ENCODE measurements at regions not wholly inside any gene's neighbourhood (a gene's known extent, or its start where the extent isn't known, plus 50 kb on each side); places are given as distances from the start of the nearest gene placed in this dataset.

DNA sequence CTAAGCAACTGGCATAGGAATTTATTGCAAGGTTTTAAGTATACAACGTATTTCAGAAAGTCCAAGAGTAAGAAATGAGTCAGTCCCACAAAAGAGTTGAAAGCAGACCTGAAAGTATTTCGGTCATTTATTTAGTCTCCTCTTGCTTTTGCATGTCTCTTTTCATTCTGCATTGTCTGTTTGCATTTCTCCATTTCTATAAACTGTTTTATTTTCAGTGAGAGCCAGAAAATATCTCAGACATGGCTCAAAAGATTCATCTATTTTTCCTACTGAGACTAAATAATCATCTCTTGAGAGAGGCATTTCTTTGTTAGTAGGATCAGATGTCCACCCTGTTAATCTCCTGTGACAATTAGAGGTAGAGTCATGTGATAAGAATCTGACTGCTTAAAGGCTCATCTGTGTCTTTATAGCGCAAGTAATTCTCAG lies 219.1 kb upstream of the CCDC179 start:
- no peak for DNase-seq
- H3K27me3 ChIP-seq (replicated peaks; ENCODE audit: control insufficient read depth, insufficient read depth, low read length), result no peaks in the 10 kb centered on the region
- POLR2A ChIA-PET, result no interaction called here
- Mint-ChIP-seq H3K4me3 (ENCODE audit: unreplicated experiment) (no peak overlapping the region), H3K9me3 (ENCODE audit: unreplicated experiment) (no peaks in the 10 kb centered on the region), H3K27ac (ENCODE audit: unreplicated experiment) (no peak overlapping the region), H3K4me1 (ENCODE audit: low read depth, unreplicated experiment) (no peaks in the 10 kb centered on the region), H3K36me3 (ENCODE audit: insufficient read depth, unreplicated experiment) (no peaks in the 10 kb centered on the region), H3K27me3 (ENCODE audit: insufficient read depth, unreplicated experiment) (no peaks in the 10 kb centered on the region)
- H3K4me1 ChIP-seq, result no peaks in the 10 kb centered on the region
- intact Hi-C loops (cut with micrococcal nuclease; ENCODE audit: unreplicated experiment), result no loop called here
- TF ChIP-seq, protein P1, sequence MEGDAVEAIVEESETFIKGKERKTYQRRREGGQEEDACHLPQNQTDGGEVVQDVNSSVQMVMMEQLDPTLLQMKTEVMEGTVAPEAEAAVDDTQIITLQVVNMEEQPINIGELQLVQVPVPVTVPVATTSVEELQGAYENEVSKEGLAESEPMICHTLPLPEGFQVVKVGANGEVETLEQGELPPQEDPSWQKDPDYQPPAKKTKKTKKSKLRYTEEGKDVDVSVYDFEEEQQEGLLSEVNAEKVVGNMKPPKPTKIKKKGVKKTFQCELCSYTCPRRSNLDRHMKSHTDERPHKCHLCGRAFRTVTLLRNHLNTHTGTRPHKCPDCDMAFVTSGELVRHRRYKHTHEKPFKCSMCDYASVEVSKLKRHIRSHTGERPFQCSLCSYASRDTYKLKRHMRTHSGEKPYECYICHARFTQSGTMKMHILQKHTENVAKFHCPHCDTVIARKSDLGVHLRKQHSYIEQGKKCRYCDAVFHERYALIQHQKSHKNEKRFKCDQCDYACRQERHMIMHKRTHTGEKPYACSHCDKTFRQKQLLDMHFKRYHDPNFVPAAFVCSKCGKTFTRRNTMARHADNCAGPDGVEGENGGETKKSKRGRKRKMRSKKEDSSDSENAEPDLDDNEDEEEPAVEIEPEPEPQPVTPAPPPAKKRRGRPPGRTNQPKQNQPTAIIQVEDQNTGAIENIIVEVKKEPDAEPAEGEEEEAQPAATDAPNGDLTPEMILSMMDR (IDR thresholded peaks at IDR 0.05; ENCODE audit: insufficient read depth in 1 of 2, low read depth in 1 of 2, low read length in 1 of 2, severe bottlenecking in 1 of 2, unreplicated experiment in 1 of 2), result no peak
- BruUV-seq (replicated peaks), result no TSS peak
- H3K36me3 ChIP-seq (ENCODE audit: control insufficient read depth, insufficient read depth, low read length), result no peaks in the 10 kb centered on the region
- CTCF ChIA-PET, result no interaction called here
- no peak overlapping the region for H3K4me3 ChIP-seq (ENCODE audit: low read depth, low read length)
- no peaks in the 10 kb centered on the region for H3K9me3 ChIP-seq

DNA sequence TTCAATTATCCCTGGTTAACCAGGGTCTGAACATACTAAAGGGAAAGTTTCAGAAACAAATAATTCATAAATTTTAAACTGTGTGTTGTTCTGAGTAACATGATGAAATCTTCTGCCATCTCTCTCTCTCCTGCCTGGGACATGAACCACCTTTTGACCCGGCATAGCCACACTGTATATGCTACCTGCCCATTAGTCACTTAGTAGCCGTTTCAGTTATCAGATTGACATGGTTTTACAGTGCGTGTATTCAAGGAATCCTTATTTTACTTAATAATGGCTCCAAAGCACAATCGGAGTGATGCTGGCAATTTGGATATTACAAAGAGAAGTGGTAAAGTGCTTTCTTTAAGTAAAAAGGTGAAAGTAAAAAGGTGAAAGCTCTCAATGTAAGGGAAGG lies 227.1 kb upstream of the CCDC179 start:
- no peak overlapping the region for H3K4me3 ChIP-seq (ENCODE audit: low read depth, low read length)
- BruUV-seq (replicated peaks), result no TSS peak
- DNase-seq, result no peak
- intact Hi-C loops (cut with micrococcal nuclease; ENCODE audit: unreplicated experiment), result no loop called here
- ChIA-PET CTCF (no interaction called here), POLR2A (no interaction called here)
- no peak overlapping the region for H3K4me3 Mint-ChIP-seq (ENCODE audit: unreplicated experiment)
- H3K9me3 Mint-ChIP-seq (ENCODE audit: unreplicated experiment), result no peaks in the 10 kb centered on the region
- H3K4me1 ChIP-seq, result no peaks in the 10 kb centered on the region
- TF ChIP-seq, protein P1 (IDR thresholded peaks at IDR 0.05; ENCODE audit: insufficient read depth in 1 of 2, low read depth in 1 of 2, low read length in 1 of 2, severe bottlenecking in 1 of 2, unreplicated experiment in 1 of 2), result no peak
- H3K9me3 ChIP-seq, result no peaks in the 10 kb centered on the region
- H3K4me1 Mint-ChIP-seq (ENCODE audit: low read depth, unreplicated experiment), result no peaks in the 10 kb centered on the region
- no peaks in the 10 kb centered on the region for H3K27me3 ChIP-seq (replicated peaks; ENCODE audit: control insufficient read depth, insufficient read depth, low read length)
- H3K27ac Mint-ChIP-seq (ENCODE audit: unreplicated experiment), result no peak overlapping the region
- no peaks in the 10 kb centered on the region for H3K36me3 ChIP-seq (ENCODE audit: control insufficient read depth, insufficient read depth, low read length)
- peaks cover 3% of the 10 kb centered on the region for H3K27me3 Mint-ChIP-seq (ENCODE audit: insufficient read depth, unreplicated experiment)
- no peaks in the 10 kb centered on the region for H3K36me3 Mint-ChIP-seq (ENCODE audit: insufficient read depth, unreplicated experiment)

DNA sequence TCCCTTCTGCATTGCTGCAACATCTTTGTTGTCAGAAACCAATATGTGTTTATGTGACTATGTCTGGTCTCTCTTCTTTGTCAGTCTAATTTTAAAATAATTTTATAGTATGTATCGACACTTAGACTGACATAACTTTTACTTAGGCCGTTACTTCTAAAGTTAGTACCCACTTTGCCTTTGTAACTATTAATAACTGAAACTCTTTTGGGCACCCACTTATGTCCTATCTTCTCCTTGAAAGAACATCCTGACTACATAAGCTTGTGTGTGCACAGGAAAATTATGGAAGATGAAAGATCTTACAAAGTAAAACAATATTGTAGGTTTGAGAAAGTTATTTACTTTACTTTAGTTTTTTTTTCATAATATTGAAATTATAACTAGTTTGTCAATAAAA lies 230.4 kb upstream of the CCDC179 start:
- no TSS peak for BruUV-seq (replicated peaks)
- ChIA-PET CTCF (no interaction called here), POLR2A (no interaction called here)
- Histone ChIP-seq H3K36me3 (ENCODE audit: control insufficient read depth, insufficient read depth, low read length) (no peaks in the 10 kb centered on the region), H3K9me3 (no peaks in the 10 kb centered on the region), H3K4me3 (ENCODE audit: low read depth, low read length) (no peak overlapping the region), H3K4me1 (no peaks in the 10 kb centered on the region), H3K27me3 (replicated peaks; ENCODE audit: control insufficient read depth, insufficient read depth, low read length) (no peaks in the 10 kb centered on the region)
- Mint-ChIP-seq H3K27me3 (ENCODE audit: insufficient read depth, unreplicated experiment) (peaks cover 3% of the 10 kb centered on the region), H3K27ac (ENCODE audit: unreplicated experiment) (no peak overlapping the region), H3K36me3 (ENCODE audit: insufficient read depth, unreplicated experiment) (no peaks in the 10 kb centered on the region), H3K4me1 (ENCODE audit: low read depth, unreplicated experiment) (no peaks in the 10 kb centered on the region), H3K4me3 (ENCODE audit: unreplicated experiment) (no peak overlapping the region), H3K9me3 (ENCODE audit: unreplicated experiment) (no peaks in the 10 kb centered on the region)
- TF ChIP-seq, protein P1 (IDR thresholded peaks at IDR 0.05; ENCODE audit: insufficient read depth in 1 of 2, low read depth in 1 of 2, low read length in 1 of 2, severe bottlenecking in 1 of 2, unreplicated experiment in 1 of 2), result no peak
- intact Hi-C loops (cut with micrococcal nuclease; ENCODE audit: unreplicated experiment), result no loop called here
- no peak for DNase-seq
